Progenitor cell of endocrine pancreas (in vitro differentiated cells): ENCODE measurements at regions not wholly inside any gene's neighbourhood (a gene's known extent, or its start where the extent isn't known, plus 50 kb on each side); places are given as distances from the start of the nearest gene placed in this dataset.

Experiments used
- DNase-seq: peaks from one replicate; pipeline ENCODE4 v3.0.0; 2021; ENCODE audit warnings: low spot score; ENCODE audit not compliant: unreplicated experiment
- H3K27ac Mint-ChIP-seq: 2 replicates; pipeline ENCODE4 v1.8.0; 2021; ENCODE audit warnings: mild to moderate bottlenecking, moderate library complexity, mixed read lengths
- H3K27me3 Mint-ChIP-seq: 2 replicates; pipeline ENCODE4 v1.8.0; 2021; ENCODE audit warnings: mixed read lengths
- H3K36me3 Mint-ChIP-seq: 2 replicates; pipeline ENCODE4 v1.8.0; 2022; ENCODE audit warnings: mixed read lengths; ENCODE audit not compliant: insufficient read depth
- H3K4me1 Mint-ChIP-seq: 2 replicates; pipeline ENCODE4 v1.8.0; 2021; ENCODE audit warnings: low read depth, mixed read lengths
- H3K4me3 Mint-ChIP-seq: 2 replicates; pipeline ENCODE4 v1.8.0; 2021; ENCODE audit warnings: low read depth, mild to moderate bottlenecking, moderate library complexity, mixed read lengths
- H3K9me3 Mint-ChIP-seq: 2 replicates; pipeline ENCODE4 v1.8.0; 2021; ENCODE audit warnings: low read depth, mixed read lengths
- CTCF ChIP-seq: fragments of 200-600 bp; sonication (generic); IDR thresholded peaks from one replicate; pipeline ENCODE4 v1.5.0; 2021; ENCODE audit warnings: antibody characterized with exemption, mild to moderate bottlenecking; ENCODE audit not compliant: unreplicated experiment

- no peak for TF ChIP-seq CTCF
- DNase-seq = no peak
- Mint-ChIP-seq H3K36me3 (no peaks in the 10 kb centered on the region), H3K4me3 (no peak overlapping the region), H3K9me3 (no peaks in the 10 kb centered on the region), H3K27ac (no peak overlapping the region), H3K4me1 (peaks cover 6% of the 10 kb centered on the region), H3K27me3 (no peaks in the 10 kb centered on the region)
Observed at GRCh38 chr5:136677217-136677616, 311.9 kb upstream of the TRPC7 start.

GRCh38 chr5:136676685-136677084, 311.3 kb upstream of the TRPC7 start:
- Mint-ChIP-seq H3K4me3 (no peak overlapping the region), H3K9me3 (no peaks in the 10 kb centered on the region), H3K27me3 (no peaks in the 10 kb centered on the region), H3K36me3 (no peaks in the 10 kb centered on the region), H3K4me1 (peaks cover 6% of the 10 kb centered on the region), H3K27ac (no peak overlapping the region)
- DNase-seq = no peak
- no peak for TF ChIP-seq CTCF

- Mint-ChIP-seq H3K4me1 (peaks cover 6% of the 10 kb centered on the region), H3K27ac (no peak overlapping the region), H3K27me3 (no peaks in the 10 kb centered on the region), H3K4me3 (no peak overlapping the region), H3K36me3 (no peaks in the 10 kb centered on the region), H3K9me3 (no peaks in the 10 kb centered on the region)
- TF ChIP-seq CTCF = no peak
- DNase-seq = no peak
Observed at GRCh38 chr5:136675769-136676168, 310.4 kb upstream of the TRPC7 start.

- H3K4me3 Mint-ChIP-seq = no peak overlapping the region
- no peak overlapping the region for H3K27ac Mint-ChIP-seq
- H3K4me1 Mint-ChIP-seq = peaks cover 6% of the 10 kb centered on the region
- peaks cover under 1% of the 10 kb centered on the region for H3K9me3 Mint-ChIP-seq
- no peaks in the 10 kb centered on the region for H3K36me3 Mint-ChIP-seq
- H3K27me3 Mint-ChIP-seq = no peaks in the 10 kb centered on the region
- no peak for TF ChIP-seq CTCF
- DNase-seq = no peak
Observed at GRCh38 chr5:136674178-136674577, 308.8 kb upstream of the TRPC7 start.

- H3K9me3 Mint-ChIP-seq = peaks cover 2% of the 10 kb centered on the region
- no peak for TF ChIP-seq CTCF
- DNase-seq = no peak
- H3K4me3 Mint-ChIP-seq = no peak overlapping the region
- peaks cover 4% of the 10 kb centered on the region for H3K27me3 Mint-ChIP-seq
- no peaks in the 10 kb centered on the region for H3K36me3 Mint-ChIP-seq
- peaks cover 3% of the 10 kb centered on the region for H3K4me1 Mint-ChIP-seq
- no peak overlapping the region for H3K27ac Mint-ChIP-seq
Observed at GRCh38 chr5:136667789-136668188, 302.4 kb upstream of the TRPC7 start.
